Endothelial cell of umbilical vein (primary cell): ENCODE measurements at regions not wholly inside any gene's neighbourhood (a gene's known extent, or its start where the extent isn't known, plus 50 kb on each side); places are given as distances from the start of the nearest gene placed in this dataset.
"Not testable (repeated sequence)": the region's sequence is repeated elsewhere in the genome, so short reads cannot be mapped to it uniquely, and the experiment has no call there.

Source experiments
- BruUV-seq: library from RNA; stranded (reverse); fragments of 400-500 nt; replicated peaks from 2 replicates; lab custom pipeline; 2021; lab: Mats Ljungman, UMichigan
- CTCF ChIA-PET: fragments of 300-600, 350-600 bp; sonication (Branson Sonifier 250); formaldehyde crosslinking; loops from one replicate; lab custom pipeline; 2021; ENCODE audit warnings: antibody characterized with exemption, inconsistent platforms; lab: Charles Lee
- POLR2A ChIA-PET: fragments of 300-600, 350-600 bp; sonication (Branson Sonifier 250); formaldehyde crosslinking; loops from one replicate; lab custom pipeline; 2021; ENCODE audit warnings: antibody characterized with exemption, inconsistent platforms; lab: Charles Lee
- DNase-seq: peaks from one replicate; pipeline ENCODE4 v3.0.0-alpha.2; 2011; ENCODE audit warnings: low read depth, low spot score
- FAIRE-seq: peaks from 2 replicates; lab custom pipeline; 2011; peaks lifted over from hg19 to GRCh38; lab: Jason Lieb, UNC
- H2AFZ ChIP-seq: 2 replicates; pipeline ENCODE4 v1.6.0; 2012; ENCODE audit warnings: low read depth, low read length, control low read depth, inconsistent platforms
- H3K27ac ChIP-seq: 2 replicates; pipeline ENCODE4 v1.5.1; 2011; ENCODE audit warnings: low read depth, mild to moderate bottlenecking, control low read depth, low read length, moderate library complexity; ENCODE audit not compliant: insufficient read depth
- H3K27me3 ChIP-seq, 2 experiments: 2 replicates each; pipeline versions ENCODE4 v1.6.0 to v1.6.1; 2011; ENCODE audit warnings: low read length in 2 of 2, mixed read lengths in 1 of 2; ENCODE audit not compliant: control insufficient read depth in 2 of 2, insufficient read depth in 2 of 2
- H3K36me3 ChIP-seq, 2 experiments: 2 replicates in 1 of 2; 3 replicates in 1 of 2; pipeline ENCODE4 v1.5.1; 2011; ENCODE audit warnings: low read length in 2 of 2, mild to moderate bottlenecking in 1 of 2, moderate library complexity in 1 of 2; ENCODE audit not compliant: control insufficient read depth in 2 of 2, insufficient read depth in 2 of 2; ENCODE audit errors: extremely low read depth in 1 of 2
- H3K4me1 ChIP-seq: 3 replicates; pipeline ENCODE4 v1.5.1; 2011; ENCODE audit warnings: mild to moderate bottlenecking, low read length; ENCODE audit not compliant: control insufficient read depth, insufficient read depth; ENCODE audit errors: extremely low read depth
- H3K4me2 ChIP-seq: 2 replicates; pipeline ENCODE4 v1.6.1; 2011; ENCODE audit warnings: low read length, control low read depth, mixed read lengths; ENCODE audit not compliant: insufficient read depth
- H3K4me3 ChIP-seq, 3 experiments: fragments of 200-600 bp in 1 of 3; sonication (generic), shearing (Covaris generic) in 1 of 3; replicated peaks in 1 of 3; 2 replicates each; pipeline ENCODE4 v1.5.1; 2011 to 2016; ENCODE audit warnings: control low read depth in 3 of 3, low read length in 3 of 3, mild to moderate bottlenecking in 2 of 3, inconsistent platforms in 1 of 3, low read depth in 1 of 3, moderate library complexity in 1 of 3; ENCODE audit not compliant: insufficient read depth in 1 of 3
- H3K79me2 ChIP-seq: 2 replicates; pipeline ENCODE4 v1.6.0; 2012; ENCODE audit warnings: low read length, inconsistent platforms; ENCODE audit not compliant: control insufficient read depth, insufficient read depth
- H3K9ac ChIP-seq: replicated peaks from 2 replicates; pipeline ENCODE3; 2011; ENCODE audit warnings: low read length, control low read depth; ENCODE audit not compliant: insufficient read depth; ENCODE audit errors: extremely low read depth
- H3K9me1 ChIP-seq: replicated peaks from 3 replicates; pipeline ENCODE4 v1.6.0; 2011; ENCODE audit warnings: mild to moderate bottlenecking, low read length; ENCODE audit not compliant: control insufficient read depth, insufficient read depth; ENCODE audit errors: extremely low read depth
- H3K9me3 ChIP-seq: replicated peaks from 2 replicates; pipeline ENCODE4 v1.5.1; 2012; ENCODE audit warnings: low read length, inconsistent platforms; ENCODE audit not compliant: control insufficient read depth, insufficient read depth
- H4K20me1 ChIP-seq: replicated peaks from 2 replicates; pipeline ENCODE3; 2011; ENCODE audit warnings: mild to moderate bottlenecking, low read length; ENCODE audit not compliant: control insufficient read depth, insufficient read depth; ENCODE audit errors: extremely low read depth
- CTCF ChIP-seq, 2 donors: IDR thresholded peaks; 1 replicate in 1 of 2; 2 replicates in 1 of 2; pipeline ENCODE4 v1.5.1; 2011; ENCODE audit warnings: low read length in 2 of 2, mild to moderate bottlenecking in 2 of 2, moderate library complexity in 2 of 2, control low read depth in 1 of 2, inconsistent platforms in 1 of 2, low read depth in 1 of 2; ENCODE audit not compliant: insufficient read depth in 1 of 2; ENCODE audit errors: extremely low read depth in 1 of 2
- EZH2 ChIP-seq: IDR thresholded peaks from 2 replicates; pipeline ENCODE4 v1.6.1; 2012; ENCODE audit warnings: borderline replicate concordance, low read depth, mild to moderate bottlenecking, moderate library complexity, low read length, inconsistent platforms; ENCODE audit not compliant: severe bottlenecking
- FOS ChIP-seq: IDR thresholded peaks from 2 replicates; pipeline ENCODE4 v1.6.1; 2011; ENCODE audit warnings: mild to moderate bottlenecking, low read length, moderate library complexity, borderline replicate concordance; ENCODE audit not compliant: insufficient read depth
- GATA2 ChIP-seq: IDR thresholded peaks from 2 replicates; pipeline ENCODE4 v1.7.0; 2011; ENCODE audit warnings: low read depth, mild to moderate bottlenecking, moderate library complexity, mixed read lengths, low read length; ENCODE audit not compliant: insufficient read length, insufficient read depth
- JUN ChIP-seq: IDR thresholded peaks from 2 replicates; pipeline ENCODE4 v1.6.1; 2011; ENCODE audit warnings: borderline replicate concordance, low read depth; ENCODE audit not compliant: insufficient read length, insufficient read depth
- MAX ChIP-seq: IDR thresholded peaks from 2 replicates; pipeline ENCODE4 v1.6.1; 2011; ENCODE audit not compliant: insufficient read depth, insufficient read length
- MYC ChIP-seq: IDR thresholded peaks from one replicate; pipeline ENCODE4 v1.6.1; 2011; ENCODE audit warnings: mild to moderate bottlenecking, low read depth, low read length
- POLR2A ChIP-seq: IDR thresholded peaks from 2 replicates; pipeline ENCODE4 v1.6.1; 2012; ENCODE audit warnings: low read depth, mild to moderate bottlenecking, control low read depth, low read length
- POLR2AphosphoS5 ChIP-seq: IDR thresholded peaks from 2 replicates; pipeline ENCODE4 v1.6.1; 2012; ENCODE audit warnings: low read depth, mild to moderate bottlenecking, control low read depth, low read length, moderate library complexity; ENCODE audit not compliant: insufficient read depth
- dilution Hi-C: fragments of 300-500 bp; cut with MboI; formaldehyde crosslinking; loops from one replicate; pipeline ENCODE4 v1.15.0; 2019; ENCODE audit warnings: low sequenced_read_pairs; ENCODE audit not compliant: extremely low pct_ligation_motif_present
- intact Hi-C: fragments of 100-400 bp; cut with micrococcal nuclease; formaldehyde crosslinking; loops from one replicate; pipeline ENCODE4 v1.10.0; 2022

GRCh38 chr2:83103613-83104012, 1355.5 kb downstream of the SUCLG1 start:
- POLR2A ChIA-PET, result no interaction called here
- Histone ChIP-seq H3K27ac (peak overlapping the region; percentile 86), H3K4me1 (peaks cover 24% of the 10 kb centered on the region), H3K9me3 (no peaks in the 10 kb centered on the region), H3K27me3 (no peaks in the 10 kb centered on the region), H3K36me3 (no peaks in the 10 kb centered on the region), H3K4me2 (peak overlapping the region; percentile 76), H3K9ac (peak overlapping the region; percentile 72), H3K9me1 (no peaks in the 10 kb centered on the region), H4K20me1 (no peaks in the 10 kb centered on the region), H3K4me3 (no peak overlapping the region), H3K79me2 (no peaks in the 10 kb centered on the region), H2AFZ (no peak overlapping the region)
- TF ChIP-seq MAX (peak; percentile 59), POLR2A (no peak), MYC (no peak), CTCF (IDR thresholded peaks at IDR 0.05; ENCODE audit: extremely low read depth in 1 of 2, insufficient read depth in 1 of 2, low read depth in 1 of 2, low read length in 2 of 2) (no peak), EZH2 (no peak), POLR2AphosphoS5 (no peak), JUN (peak; percentile 99), FOS (peak; percentile 84), GATA2 (peak; percentile 70)
- intact Hi-C loops (loop anchor here (1.0 kb wide), 6 partner anchors 21 to 413 kb away; no protein-coding TSS in a partner anchor), dilution Hi-C loops (no loop called here)
- FAIRE-seq, result peak; percentile 74
- BruUV-seq, result no TSS peak
- DNase-seq, result peak; percentile 91
- CTCF ChIA-PET, result interaction anchor here (1.0 to 1.2 kb wide), 2 partner anchors 11 to 35 kb away, joined by 3 read pairs; no protein-coding TSS in a partner anchor

- CTCF ChIA-PET, dilution Hi-C loops, FAIRE-seq, H3K36me3 ChIP-seq, H3K79me2 ChIP-seq, H3K9me3 ChIP-seq, POLR2A ChIA-PET, H2AFZ ChIP-seq, H3K4me1 ChIP-seq, H3K4me3 ChIP-seq, H3K4me2 ChIP-seq, H3K9ac ChIP-seq, H3K27ac ChIP-seq, intact Hi-C loops, DNase-seq, H3K9me1 ChIP-seq, BruUV-seq, H4K20me1 ChIP-seq, H3K27me3 ChIP-seq: not testable (repeated sequence)
Measured at GRCh38 chr2:83089051-83089450, 1370.0 kb downstream of the SUCLG1 start.
